GM19468 (cell line): ENCODE measurements at regions not wholly inside any gene's neighbourhood (a gene's known extent, or its start where the extent isn't known, plus 50 kb on each side); places are given as distances from the start of the nearest gene placed in this dataset.

Experiments used
- ATAC-seq: cut with Tn5 transposase; IDR thresholded peaks from one replicate; pipeline ENCODE4 v1.9.1; 2021; ENCODE audit warnings: mild to moderate bottlenecking, moderate library complexity, moderate number of reproducible peaks; ENCODE audit not compliant: unreplicated experiment; ENCODE audit errors: extremely low read depth

DNA sequence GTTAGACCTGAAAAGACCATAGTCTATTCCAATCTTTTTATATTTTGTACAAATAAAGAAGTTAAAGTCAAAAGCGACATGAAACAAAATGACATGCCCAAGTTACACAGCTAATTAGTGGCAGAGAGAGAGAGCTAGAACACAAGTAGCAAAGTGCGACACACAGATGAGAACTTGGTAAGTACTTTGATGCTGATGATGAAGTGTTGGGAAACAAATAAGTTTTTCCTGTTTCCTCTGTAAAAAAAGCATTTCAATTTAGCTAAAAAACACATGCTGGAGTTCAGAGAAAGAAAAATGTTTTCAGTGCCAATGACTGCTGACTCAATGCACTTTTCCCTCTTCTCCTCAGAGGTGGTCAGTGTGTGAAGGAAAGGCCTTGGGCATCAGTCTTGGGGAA, 226.9 kb downstream of the PAX3 start:
- no peak for ATAC-seq

DNA sequence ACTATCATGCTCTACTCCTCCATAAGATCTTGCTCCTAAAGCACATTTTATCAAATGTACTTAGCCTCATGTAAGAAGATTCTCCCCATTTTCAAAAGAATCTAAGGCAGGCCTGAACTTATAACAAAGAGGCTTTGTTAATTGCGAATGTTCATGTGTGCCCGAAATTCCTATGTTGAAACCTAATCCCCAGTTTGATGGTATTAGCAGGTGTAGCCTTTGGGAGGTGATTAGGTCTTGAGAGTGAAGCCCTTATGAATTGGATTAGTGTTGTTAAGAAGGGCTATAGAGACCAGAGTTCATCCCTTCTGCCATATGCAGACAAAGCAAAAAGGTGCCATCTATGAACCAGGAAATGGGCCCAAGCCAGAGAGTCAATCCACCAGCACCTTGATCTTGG, 234.5 kb downstream of the PAX3 start:
- no peak for ATAC-seq

DNA sequence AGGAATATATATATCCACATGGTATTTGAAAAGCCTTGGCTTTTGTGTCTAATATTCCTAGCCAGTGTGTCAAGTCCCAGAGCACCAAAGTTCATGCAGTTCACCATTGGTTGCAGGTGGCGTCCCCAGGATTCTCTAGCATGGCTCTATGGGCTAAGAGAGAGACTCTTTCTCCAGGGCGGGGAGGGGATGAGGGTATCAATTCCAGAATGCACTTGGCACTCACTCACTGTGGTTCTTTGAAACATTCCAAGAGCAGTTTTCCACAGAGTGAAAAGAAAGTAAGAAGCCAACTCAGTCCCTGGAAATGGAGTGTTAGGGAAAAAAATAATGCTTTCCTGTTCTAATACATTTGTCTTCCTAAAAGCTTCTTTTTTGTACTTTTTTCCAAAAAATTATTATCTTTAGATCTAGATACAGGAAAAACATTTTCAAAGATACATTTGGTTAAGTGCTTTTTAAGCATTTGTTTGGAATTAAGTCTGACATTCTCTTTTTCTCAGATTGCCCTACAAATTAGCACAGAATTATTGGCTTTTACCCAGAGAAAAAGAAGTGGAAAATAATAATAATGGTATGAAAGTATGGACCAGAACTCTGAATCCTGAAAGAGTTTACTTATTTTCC, 239.9 kb downstream of the PAX3 start:
- ATAC-seq = no peak

DNA sequence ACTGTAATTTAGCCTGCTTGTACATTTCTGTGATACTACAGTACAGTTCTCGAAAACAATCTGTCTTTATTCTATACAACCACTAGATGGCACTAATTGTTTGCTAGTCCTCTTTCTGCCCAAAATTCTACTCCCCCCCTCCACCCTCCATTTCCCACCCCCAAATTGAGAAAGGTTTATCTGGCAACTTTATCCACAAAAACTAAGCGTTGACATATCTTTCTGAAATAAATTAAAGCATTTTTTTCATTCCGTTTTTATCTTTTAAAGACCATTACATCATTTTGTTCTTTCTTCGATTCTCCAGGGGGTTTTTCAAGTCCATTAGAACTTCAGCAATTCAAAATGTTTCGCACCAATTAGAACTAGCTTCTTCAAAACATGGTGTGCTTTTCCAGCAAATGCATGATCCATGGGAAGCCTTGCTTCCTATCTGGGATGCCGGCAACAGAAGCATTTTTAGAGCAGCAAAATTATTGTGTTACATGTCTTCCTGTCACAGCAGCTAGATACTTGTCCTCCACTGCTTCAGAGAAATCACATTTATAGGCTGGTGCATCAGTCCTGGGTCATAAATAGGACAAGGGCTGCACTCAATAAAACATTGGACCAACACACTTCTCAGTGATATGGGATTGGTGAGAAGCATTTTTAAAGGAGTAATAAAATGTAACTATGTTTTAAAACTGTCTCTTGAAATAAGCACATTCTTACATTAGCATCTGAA, 241.3 kb downstream of the PAX3 start:
- ATAC-seq = no peak

DNA sequence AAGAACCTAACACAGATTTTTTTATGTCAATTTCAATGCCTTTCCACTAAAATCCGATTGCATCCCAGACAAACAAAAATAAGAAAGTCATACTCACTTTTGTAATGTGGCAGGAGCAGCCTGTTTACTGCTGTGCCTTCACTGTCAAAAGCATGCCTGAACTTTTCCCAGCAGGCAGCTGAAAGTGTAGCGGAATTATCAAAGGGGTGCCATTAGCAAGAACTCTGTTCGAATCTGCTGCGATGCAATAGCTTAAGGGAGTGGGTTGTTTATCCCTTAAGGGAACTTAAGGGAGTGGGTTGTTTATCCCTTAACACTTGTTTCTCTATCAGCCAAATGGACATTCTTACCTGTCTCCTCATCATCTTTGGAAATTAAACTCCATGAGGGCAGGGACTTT, 243.5 kb downstream of the PAX3 start:
- ATAC-seq = no peak

DNA sequence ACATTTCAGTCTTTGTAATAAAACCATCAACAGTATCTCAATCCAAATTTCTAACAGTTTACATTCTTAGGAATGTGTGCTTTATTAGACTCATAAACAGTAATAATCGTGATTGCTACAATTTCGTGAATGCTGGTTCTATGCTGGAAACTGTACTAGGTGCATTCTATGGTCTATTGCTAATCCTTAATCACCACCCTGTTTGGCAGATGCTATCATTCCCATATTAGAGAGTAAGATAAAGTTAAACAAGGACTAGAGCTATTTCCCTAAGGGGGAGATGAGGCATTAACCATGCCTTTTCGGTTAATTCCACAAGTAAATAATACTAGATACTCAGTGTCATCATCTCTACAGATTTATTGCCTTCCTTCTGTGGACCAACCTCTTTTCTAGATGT, 244.0 kb downstream of the PAX3 start:
- ATAC-seq = no peak

DNA sequence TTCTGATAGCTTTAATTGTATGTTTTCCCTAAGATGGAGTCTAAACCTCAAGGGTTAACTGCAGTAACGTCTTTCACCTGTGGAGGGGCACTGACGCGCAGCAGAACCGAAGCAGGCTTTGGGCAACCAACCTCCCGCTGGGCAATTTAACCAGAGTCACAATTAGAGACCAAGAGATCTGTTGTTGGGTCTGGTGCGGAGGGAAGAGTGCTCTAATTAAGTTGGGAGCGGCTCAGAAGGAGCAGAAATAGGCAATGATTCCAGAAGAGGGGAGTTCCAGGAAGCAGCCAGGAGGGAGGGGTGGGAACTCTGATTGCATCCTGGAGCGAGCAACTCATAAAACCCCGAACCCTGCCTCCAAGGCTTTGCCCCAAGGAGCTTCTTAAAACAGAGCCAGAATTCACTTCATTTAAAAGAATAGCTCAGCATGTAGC, 245.8 kb downstream of the PAX3 start:
- ATAC-seq = no peak

DNA sequence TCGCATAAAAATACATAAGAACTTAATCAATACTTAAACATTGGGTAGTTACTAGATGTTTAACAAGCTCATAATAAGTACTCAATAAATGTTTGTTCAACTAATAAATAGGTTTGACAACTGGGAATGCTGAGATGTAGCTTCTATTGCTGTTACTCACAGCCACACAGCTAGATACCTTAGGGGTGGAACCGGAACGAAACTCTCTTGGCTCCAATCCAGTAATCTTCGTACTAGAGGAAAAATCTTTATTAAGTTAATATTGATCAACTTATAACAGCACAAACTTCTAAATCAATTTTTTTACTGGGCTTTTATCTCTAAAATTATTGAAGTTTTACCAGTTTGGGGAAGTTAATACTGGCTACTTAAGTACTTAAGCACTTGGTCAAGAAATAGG, 247.8 kb downstream of the PAX3 start:
- ATAC-seq = no peak

DNA sequence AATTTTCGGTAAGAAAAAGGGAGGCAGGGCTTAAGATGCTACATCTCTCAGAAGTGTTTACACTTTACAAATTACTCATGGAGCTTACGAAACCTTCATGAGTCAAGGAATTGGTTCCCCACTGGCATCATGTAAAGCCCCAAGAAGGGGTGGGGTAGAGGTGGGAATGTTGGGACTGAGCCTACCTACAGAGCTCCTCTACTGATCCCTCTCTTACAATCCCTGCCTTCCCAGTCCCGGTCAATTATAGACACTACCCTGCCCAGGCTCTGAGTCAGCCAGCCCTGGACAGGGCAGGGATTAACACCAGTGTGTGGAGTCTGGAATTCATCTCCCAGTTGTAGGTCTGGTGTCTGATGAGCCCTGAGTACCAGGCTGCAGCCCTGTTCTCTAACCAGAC, 248.9 kb downstream of the PAX3 start:
- no peak for ATAC-seq

DNA sequence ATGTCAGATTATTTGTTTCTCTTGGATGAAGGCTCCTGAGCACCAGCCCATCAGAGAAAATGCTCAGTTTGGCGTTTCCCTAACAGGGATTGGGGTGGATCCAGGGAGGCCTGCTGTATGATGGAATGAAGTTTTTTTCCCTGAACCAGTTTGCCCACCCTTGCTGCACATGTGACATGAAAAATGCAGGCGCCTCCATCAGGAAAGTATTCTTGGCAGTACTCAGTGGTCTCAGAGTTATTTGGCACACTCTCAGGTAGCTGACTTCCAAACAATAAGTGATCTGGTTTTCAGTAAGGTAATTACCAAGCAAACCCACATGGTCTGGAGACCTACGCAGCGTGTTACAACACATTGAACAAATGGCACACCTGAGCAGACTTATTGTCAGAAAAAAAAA, 254.9 kb downstream of the PAX3 start:
- ATAC-seq = no peak

DNA sequence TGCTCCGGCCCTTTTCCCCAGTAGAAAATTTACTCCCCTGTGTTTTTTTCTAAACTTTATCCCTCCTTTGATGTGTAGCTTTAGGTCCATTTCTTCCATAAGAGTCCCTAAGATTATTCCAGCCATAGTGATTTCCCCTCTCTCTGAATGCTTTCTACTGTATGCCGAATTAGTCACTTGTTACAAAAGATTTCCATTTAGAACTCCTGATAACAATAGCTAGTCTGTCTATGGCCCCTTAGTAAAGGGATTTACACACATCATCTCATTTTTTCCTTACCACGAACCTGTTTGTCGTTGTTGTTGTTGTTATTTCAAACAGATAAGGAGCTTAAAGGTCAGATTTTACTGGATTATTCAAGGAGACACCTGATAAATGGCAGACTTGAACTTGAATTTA, 256.1 kb downstream of the PAX3 start:
- no peak for ATAC-seq

DNA sequence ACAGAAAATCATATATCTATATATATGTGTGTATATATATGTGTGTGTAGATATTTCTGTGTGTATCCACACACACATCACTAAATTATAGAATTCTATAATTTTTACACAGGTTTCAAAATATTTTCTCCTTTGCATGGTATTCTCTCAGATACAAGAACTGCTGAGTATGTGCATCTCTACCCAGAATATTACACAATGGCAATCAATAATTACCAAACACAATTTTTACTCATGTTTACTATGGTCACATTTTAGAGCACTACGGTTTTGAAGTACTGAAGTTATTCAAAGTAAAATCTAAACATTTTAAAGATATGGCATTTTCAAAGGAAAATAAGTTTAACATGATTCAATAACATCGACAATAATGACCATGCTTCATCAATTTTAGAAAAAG, 258.5 kb downstream of the PAX3 start:
- ATAC-seq = no peak

DNA sequence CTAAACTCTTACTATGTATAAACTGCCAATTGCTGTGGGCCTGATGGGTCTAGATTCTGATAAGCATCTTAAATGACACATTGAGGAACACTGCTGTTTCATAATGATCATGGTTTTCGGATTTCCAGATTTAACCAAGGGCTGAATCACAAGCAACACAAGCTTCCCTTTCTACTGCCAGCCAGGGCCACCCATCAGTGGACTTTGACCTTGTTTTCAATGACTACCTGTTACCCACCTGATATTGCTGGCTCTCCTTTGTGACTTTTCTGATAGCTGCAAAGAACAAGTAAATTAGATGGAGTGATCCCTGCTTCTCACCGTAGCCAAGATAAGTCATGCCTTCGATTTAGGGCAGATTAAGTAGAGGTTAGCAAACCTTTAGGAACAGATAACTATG, 259.0 kb downstream of the PAX3 start:
- no peak for ATAC-seq

DNA sequence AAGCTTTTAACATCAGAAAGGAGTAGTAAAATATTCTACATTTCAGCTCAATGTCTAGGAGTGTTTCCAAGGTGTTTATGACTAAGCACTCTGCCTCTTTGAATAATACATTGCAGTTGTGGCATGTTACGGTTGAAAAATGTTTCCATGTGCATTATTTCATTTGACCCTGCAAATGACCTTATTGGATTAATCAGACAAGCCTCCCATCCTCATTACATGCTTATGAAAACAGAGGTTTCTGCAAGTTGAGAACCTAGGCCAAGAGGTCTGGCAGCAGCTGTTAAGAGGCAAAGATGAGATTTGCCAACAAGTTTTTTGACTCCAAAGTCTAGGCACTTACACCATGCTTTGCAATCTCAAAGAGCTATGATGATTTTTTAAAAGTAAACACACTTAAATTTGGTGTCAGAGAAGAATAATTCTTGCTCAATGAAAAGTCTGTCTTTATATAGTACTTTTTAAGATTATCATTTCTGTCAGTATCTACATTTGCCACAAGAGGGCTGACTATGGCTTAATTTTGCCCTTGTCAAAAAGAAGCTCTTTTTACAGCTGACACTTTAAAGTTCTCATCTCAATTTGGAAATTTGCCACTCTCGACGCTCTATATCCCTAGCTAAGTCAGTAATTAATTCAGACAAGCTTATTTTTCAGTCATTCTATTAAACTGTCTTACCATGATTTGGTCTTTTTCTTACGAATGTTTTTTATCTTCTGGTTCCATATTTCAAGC, 260.6 kb downstream of the PAX3 start:
- no peak for ATAC-seq

DNA sequence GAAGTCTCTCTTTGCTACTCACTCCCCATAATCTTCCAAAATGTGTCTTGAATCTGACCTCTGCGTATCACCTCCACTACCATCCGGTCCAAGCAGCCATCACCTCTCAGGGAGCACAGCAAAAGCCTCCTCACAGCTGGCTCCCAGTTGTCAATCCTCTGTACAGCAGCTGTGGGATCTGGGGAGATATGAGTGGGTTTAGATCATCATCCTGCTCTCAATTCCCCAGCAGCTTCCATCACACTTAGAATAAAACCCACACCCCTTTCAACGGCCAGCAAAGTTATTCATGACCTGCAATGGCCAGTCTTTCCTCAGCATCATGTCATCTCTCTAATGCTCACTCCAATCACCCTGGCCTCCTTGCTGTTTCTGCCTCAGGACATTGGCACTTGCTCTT, 261.6 kb downstream of the PAX3 start:
- no peak for ATAC-seq

DNA sequence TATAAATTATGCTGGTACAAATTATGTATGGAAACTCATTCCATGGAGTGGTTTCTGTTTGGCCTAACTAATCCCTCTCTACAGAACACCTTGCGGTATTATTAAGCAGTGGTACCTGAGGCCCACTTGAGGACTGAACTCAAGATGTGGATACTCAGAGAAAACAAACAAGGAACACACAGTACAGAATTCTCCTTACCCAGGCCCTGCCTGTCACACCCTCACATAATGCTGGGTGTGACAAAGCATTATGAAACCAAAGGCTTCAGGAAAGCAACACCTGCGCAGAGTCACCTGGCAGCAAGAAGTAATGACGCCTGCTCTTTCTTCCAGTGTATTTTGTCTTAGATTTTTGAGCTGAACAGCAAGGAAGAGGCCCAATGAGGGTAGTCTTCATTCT, 264.7 kb downstream of the PAX3 start:
- no peak for ATAC-seq

DNA sequence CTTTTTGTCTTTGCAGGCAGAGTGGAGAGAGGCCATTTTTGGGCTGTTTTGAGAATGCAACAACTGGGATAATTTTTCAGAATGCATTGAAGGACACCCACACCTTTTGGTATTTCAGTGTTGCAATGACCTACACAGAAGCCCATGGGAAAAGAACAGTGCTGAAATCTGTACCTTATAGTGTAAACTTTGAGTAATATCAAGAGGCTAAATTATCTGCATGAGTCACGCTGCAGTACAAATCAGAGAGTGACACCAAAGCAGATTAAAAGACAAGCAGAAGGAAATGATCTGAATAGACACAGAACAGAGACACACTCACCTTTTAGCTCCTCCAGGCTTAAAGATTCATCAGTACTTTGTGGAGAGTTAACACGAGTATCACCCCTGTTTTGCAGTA, 265.3 kb downstream of the PAX3 start:
- ATAC-seq = no peak

DNA sequence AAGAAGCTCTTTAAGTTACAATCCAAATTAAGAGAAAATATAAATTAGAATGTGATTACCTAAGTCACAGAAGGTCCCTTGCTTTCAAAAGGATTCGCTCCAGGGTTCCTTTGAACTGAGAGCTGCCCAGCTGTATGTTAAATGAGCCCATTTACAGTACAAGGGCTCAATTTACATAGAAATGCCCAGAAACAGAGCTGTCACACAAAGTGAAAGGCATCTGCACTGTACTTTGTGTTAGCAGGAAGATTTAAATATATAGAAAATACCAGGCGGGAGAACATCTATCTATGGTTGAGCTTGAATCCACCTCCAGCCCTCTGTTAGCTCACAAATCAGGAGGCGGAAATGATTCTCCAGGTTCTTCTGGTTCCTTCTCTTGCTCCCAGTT, 272.9 kb downstream of the PAX3 start:
- no peak for ATAC-seq

DNA sequence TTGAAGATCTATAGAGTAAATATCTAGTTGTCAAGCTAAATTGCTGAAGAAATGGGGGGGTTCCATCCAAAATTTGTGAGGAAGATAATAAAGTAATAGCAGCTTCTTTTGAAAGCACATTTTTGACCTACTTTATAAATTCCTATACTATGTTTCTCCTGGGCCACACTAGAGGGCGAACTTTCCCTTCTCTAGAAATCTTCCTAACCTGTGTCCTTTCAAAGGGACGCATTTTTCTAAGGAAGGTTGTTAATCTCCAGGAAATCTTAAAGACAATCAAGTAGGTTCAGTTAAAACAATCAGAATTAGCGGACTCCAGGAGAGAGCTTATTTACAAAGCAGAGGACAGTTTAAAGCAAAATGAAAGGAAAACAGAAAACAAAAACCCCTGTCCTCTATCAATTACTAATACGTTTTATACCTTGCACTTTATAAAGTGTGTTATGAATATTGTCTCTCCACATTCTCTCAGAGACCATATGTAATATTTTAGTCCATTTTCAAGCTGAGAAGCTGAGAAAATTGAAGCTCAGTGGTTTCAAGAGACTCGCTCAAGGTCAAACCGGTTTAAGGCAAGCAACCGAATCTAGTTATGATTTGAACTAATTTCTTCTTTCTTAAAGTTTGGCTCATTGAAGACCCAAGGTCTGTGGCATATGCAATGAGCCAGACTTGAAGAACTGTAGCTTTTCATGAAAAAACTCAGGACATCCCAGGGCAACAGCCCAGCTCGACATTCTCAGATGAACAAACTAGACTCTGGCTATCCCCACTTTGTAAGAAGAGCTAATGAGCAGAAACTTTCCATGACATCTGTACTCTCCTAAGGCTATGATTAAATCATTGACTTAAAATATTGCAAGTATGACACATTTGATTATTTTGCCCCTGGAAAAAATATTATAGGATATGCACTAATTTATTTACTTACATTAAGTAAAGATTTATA, 273.6 kb downstream of the PAX3 start:
- ATAC-seq = no peak

DNA sequence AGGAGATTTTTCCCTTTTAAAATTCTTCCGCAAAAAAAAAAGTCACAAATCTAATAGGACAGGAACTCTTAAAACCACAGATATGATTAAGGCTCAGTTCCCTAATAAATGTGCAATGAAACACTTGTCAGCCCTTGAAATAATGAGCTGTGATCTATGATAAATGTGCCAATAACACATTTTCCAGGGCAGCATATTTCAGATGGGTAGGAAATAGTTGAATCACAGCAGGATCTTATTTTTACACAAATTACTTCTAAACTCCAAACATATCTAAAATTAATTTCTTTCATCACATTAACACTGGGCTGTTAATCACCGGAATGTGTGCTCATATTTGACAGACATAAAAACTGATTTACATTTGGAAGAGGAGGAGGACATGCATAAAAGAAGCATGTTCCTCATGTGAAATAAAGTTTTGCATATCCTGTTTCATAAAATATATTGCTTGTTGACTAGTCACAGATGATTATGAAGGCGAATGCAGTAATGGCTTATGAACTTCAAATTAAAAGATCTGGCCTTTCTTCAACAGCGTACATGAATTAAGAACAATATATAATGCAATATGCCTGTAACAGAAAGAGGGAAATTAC, 281.4 kb downstream of the PAX3 start:
- ATAC-seq = no peak
